ENCODE measurements at regions not wholly inside any gene's neighbourhood (a gene's known extent, or its start where the extent isn't known, plus 50 kb on each side); places are given as distances from the start of the nearest gene placed in this dataset.

- no peaks in the 10 kb centered on the region for H3K4me1 ChIP-seq
- no peaks in the 10 kb centered on the region for H3K36me3 ChIP-seq
- intact Hi-C loops (cut with DNase I; ENCODE audit: low total_unique reads) (no loop called here), in situ Hi-C loops (cut with MboI; ENCODE audit: low sequenced_read_pairs in 4 of 4) (no loop called here)
- H3K27me3 ChIP-seq = peaks cover 0 to 4% (median 0%) of the 10 kb centered on the region in 3 donors
- H3K27ac ChIP-seq = no peak overlapping the region
- no peaks in the 10 kb centered on the region for H3K9me3 ChIP-seq
- TF ChIP-seq, protein P1, sequence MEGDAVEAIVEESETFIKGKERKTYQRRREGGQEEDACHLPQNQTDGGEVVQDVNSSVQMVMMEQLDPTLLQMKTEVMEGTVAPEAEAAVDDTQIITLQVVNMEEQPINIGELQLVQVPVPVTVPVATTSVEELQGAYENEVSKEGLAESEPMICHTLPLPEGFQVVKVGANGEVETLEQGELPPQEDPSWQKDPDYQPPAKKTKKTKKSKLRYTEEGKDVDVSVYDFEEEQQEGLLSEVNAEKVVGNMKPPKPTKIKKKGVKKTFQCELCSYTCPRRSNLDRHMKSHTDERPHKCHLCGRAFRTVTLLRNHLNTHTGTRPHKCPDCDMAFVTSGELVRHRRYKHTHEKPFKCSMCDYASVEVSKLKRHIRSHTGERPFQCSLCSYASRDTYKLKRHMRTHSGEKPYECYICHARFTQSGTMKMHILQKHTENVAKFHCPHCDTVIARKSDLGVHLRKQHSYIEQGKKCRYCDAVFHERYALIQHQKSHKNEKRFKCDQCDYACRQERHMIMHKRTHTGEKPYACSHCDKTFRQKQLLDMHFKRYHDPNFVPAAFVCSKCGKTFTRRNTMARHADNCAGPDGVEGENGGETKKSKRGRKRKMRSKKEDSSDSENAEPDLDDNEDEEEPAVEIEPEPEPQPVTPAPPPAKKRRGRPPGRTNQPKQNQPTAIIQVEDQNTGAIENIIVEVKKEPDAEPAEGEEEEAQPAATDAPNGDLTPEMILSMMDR (IDR thresholded peaks at IDR 0.05 in 4 of 5, conservative IDR thresholded peaks at IDR 0.05 in 1 of 5) = no peak
- no peak for TF ChIP-seq POLR2A (IDR thresholded peaks at IDR 0.05)
- DNase-seq (no peak), ATAC-seq (no peak)
- H3K4me3 ChIP-seq = no peak overlapping the region
Observed at GRCh38 chr20:37610203-37610798, 82.6 kb upstream of the BLCAP start.

DNA sequence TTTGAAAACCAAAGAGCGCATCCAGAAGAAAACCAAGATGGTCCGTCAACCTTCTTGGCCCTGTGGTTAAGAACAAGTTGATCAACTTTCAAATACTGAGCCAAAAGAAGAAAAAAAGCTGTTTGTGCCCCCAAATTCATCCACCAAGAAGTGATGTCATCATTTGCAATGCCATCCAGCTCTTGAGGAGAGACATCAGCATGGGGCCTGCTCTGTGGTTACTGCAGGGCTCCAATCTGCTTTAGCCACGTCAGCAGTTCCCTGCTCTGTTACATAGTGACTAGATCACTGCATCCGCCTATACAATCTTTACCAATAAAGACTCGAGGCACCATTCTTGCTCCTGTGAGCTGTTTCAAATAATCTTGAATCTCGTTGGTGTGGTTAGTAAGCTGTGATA lies 75.0 kb upstream of the BLCAP start:
- Histone ChIP-seq H3K4me3 (no peak overlapping the region), H3K4me1 (no peaks in the 10 kb centered on the region), H3K36me3 (no peaks in the 10 kb centered on the region), H3K27ac (no peak overlapping the region), H3K27me3 (peaks cover 4 to 9% (median 7%) of the 10 kb centered on the region in 3 donors), H3K9me3 (no peaks in the 10 kb centered on the region)
- no peak for DNase-seq
- intact Hi-C loops (cut with DNase I; ENCODE audit: low total_unique reads) (no loop called here), in situ Hi-C loops (cut with MboI; ENCODE audit: low sequenced_read_pairs in 4 of 4) (no loop called here)
- TF ChIP-seq, protein P1 (IDR thresholded peaks at IDR 0.05 in 4 of 5, conservative IDR thresholded peaks at IDR 0.05 in 1 of 5) = no peak
- TF ChIP-seq POLR2A (IDR thresholded peaks at IDR 0.05) = no peak
- no peak for ATAC-seq

DNA sequence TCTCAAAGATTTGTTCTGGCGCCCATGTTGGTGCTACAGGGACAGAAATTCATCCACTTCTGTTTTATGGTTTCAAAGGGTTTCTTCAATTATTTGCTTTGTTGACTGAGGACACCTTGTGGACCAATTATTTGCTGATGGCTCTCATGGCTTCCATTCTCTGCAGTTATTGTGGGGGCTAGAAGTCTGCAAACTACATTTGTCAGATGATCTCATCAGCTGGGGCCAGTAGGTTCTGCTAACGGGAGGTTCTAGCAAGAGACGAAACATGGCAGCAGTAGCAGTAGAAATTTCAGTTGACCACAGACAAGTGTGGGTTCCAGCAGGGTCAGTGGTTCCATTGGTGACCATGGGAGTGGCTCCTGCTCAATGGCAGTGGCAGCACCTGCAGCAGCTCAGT lies 72.8 kb upstream of the BLCAP start:
- Histone ChIP-seq H3K36me3 (no peaks in the 10 kb centered on the region), H3K4me1 (no peaks in the 10 kb centered on the region), H3K27me3 (peaks cover 15 to 18% (median 16%) of the 10 kb centered on the region in 3 donors), H3K9me3 (no peaks in the 10 kb centered on the region), H3K27ac (no peak overlapping the region), H3K4me3 (no peak overlapping the region)
- no peak for TF ChIP-seq POLR2A (IDR thresholded peaks at IDR 0.05)
- TF ChIP-seq, protein P1 (IDR thresholded peaks at IDR 0.05 in 4 of 5, conservative IDR thresholded peaks at IDR 0.05 in 1 of 5) = no peak
- intact Hi-C loops (cut with DNase I; ENCODE audit: low total_unique reads) (no loop called here), in situ Hi-C loops (cut with MboI; ENCODE audit: low sequenced_read_pairs in 4 of 4) (no loop called here)
- no peak for DNase-seq
- ATAC-seq = no peak

DNA sequence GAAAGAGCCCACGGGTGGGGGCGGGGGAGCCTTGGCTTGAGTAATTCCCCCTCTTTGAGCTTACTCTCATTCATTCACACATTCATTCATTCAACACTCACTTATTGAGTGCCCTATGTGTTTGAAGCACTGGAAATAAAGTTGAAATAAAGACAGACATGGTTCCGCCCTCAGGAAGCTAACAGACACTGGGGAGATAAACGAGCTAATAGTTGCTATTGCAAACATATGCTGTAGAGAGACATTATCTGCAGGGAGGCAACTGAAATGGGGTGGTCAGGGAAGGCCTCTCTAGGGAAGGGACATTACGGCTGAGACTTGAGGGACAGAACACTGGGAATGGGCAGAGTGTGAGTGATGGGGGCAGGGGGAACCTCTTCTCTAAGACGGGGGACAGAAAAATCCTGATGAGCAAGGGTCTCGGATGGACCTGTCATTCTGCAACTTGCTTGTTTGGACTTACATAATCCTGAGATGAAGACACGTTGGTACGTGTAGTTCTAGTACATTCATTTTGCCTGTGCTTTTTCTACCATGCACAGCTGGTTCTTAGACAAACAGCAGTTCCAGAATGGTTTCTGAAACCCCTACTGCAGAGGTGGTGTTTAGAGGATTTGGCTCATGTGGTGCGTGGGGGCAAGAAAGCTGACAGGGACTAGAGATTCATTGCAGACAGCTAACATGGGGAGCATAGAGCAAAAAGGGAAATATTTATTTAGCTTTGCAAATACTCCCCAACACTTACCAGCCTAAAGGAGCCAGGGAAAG lies 71.1 kb upstream of the BLCAP start:
- Histone ChIP-seq H3K4me3 (no peak overlapping the region), H3K27me3 (peaks cover 16 to 18% (median 18%) of the 10 kb centered on the region in 3 donors), H3K4me1 (no peaks in the 10 kb centered on the region), H3K9me3 (no peaks in the 10 kb centered on the region), H3K27ac (no peak overlapping the region), H3K36me3 (no peaks in the 10 kb centered on the region)
- intact Hi-C loops (cut with DNase I; ENCODE audit: low total_unique reads) = no loop called here
- DNase-seq (no peak), ATAC-seq (no peak)
- no peak for TF ChIP-seq POLR2A (IDR thresholded peaks at IDR 0.05)
- TF ChIP-seq, protein P1 (IDR thresholded peaks at IDR 0.05 in 4 of 5, conservative IDR thresholded peaks at IDR 0.05 in 1 of 5) = no peak
- in situ Hi-C loops (cut with MboI; ENCODE audit: low sequenced_read_pairs in 4 of 4) = loop anchor here in 1 of 4 donors (25.0 kb wide), 1 partner anchor 589 kb away; no protein-coding TSS in a partner anchor
